ENCODE measurements at regions not wholly inside any gene's neighbourhood (a gene's known extent, or its start where the extent isn't known, plus 50 kb on each side); places are given as distances from the start of the nearest gene placed in this dataset.

GRCh38 chr1:101079341-101079740, 53.8 kb upstream of the DPH5 start:
- DNase-seq, result no peak

- DNase-seq, result no peak
Observed at GRCh38 chr1:101077849-101078248, 52.3 kb upstream of the DPH5 start.

GRCh38 chr1:101075926-101076325, 50.3 kb upstream of the DPH5 start:
- no peak for DNase-seq

Data from NCI-H446 treated with DMSO at 0.1 percent for 48 hours (cell line).